ENCODE measurements at regions not wholly inside any gene's neighbourhood (a gene's known extent, or its start where the extent isn't known, plus 50 kb on each side); places are given as distances from the start of the nearest gene placed in this dataset.

DNA sequence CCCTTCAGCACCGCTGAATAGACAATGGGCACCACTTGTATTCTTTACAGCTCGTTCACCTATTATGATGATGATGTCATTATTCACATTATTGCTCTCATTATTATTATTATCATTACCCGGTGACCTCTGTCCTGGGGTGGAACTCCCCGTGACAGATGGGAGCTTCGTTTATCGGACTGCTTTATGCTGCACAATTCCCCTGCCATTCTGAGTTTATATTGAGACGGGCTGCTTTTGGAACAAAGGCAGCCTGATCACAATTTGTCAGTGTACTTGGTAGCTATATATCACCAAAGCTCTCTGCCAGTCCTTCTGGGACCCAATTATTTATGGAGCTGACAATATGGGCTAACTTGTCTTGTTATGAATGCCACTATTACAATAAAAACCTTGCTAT is 1145.6 kb upstream of the WWC1 start:
- no peak for DNase-seq

DNA sequence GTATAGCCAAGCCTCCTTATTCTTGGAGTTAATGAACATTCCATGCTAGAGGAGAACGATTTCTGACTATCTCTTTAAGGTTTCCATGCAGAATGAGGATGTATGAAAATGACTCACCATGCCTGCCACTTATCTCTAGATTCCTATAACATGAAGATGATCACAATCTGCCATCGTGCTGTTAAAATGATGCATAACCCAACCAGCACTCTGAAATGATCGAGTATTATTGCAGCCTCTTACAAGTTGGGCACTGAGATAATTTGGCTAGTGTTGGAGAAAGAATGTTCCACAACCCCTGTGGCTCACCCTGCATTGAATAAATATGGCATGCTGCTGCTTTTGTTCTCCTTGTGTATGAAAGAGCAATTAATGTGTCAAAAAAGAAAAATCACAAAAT is 1143.6 kb upstream of the WWC1 start:
- DNase-seq, result peak in 2 of 58 donors; percentile 8 to 15

DNA sequence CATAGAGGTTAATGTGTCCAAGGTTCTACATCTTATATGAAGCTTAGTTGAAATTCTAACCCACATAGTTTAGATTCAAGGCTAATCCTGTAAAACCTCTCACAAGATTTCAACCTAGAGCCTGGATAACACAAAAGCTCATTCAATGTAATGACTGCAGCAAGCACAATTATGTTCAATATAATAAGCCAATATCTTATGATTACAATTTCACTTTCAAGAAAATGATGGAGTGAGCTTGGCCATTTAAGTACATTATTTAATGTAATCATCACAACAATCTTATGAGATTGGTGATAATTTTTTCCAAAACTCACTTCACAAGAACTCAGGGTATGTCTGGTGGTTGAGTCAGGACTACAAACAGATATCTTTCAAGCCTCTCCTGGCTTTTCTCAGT is 1140.8 kb upstream of the WWC1 start:
- no peak for DNase-seq

DNA sequence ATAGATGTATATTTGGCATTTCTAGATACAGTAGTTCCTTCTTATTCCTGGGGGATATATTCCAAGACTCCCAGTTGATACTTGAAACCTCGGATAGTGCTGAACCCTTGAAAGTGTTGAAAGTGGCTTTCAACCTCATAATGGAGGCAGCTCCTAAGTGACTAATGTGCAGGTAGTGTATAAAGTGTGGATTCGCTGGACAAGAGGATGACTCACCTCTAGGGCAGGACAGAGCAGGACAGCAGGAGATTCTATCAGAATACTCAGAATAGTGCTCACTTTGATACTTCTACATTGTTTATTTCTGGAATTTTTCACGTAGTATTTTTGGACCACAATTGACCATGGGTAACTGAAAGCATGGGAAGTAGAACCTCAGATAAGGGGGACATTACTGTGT is 1138.9 kb upstream of the WWC1 start:
- no peak for DNase-seq

DNA sequence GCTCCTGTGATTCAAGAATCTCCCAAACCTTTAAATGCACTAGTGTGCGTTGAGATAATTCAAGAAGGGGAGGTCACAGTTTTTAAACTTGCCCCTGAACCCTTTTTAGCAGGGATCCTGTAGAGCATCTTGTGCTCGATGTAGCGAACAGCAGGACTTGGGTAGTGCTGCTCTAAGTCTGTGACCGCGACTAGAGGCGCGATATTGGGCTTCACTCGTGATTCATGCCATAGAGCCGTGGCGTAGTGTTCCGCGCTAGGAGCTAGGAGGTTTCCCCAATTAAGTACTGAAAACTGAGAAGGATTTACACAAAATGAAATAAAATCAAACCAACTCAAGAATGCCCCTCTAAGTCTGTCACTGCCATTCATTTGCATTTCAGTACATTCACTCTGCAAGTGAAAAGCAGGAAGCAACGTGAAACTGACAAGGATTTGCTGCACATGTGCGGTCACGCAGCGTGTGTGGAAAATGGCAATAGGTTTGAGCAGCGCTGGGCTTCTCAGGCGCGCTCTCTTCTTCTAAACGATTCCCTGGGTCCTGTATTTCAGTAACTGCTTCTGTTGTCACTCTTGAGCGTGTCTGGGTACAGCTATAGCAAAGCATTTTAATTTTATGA is 1135.9 kb upstream of the WWC1 start:
- DNase-seq, result peak in 3 of 58 donors; percentile 1 to 15 (median 1)

DNA sequence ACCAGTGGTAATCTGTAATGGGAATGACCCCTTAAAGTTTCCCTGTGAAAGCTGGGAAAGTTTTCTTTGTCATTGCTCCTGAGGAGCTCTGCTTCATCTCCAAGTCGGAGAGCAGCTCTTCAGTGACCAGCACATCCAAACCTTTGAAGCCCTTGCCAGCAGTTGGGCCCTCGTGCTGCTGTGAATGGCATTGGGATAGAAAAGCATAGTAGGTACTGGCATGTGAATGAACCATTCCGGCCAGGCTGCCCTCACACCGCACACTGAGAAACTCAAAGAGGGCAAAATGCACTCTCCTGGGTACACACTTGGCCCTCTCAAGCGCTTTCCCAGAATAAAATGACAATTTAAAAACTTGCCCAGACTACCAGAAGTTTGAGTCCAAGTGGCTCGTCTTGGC is 1135.0 kb upstream of the WWC1 start:
- peak in 29 of 58 donors; percentile 4 to 68 (median 17) for DNase-seq

DNA sequence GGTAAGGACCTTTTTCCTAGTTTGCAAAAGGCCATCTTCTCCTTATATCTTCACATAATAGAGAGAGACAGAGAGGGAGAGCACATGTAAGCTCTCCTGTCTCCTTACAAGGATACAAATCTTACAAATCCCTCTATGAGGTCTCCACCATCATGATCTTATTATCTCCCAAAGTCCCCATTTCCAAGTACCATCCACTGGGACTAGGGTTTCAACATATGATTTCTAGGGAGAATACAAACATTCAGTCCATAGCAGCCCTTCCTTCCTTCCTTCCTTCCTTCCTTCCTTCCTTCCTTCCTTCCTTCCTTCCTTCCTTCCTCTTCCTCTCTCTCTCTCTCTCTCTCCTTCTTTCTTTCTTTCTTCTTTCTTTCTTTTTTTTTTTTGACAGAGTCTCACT is 1132.9 kb upstream of the WWC1 start:
- no peak for DNase-seq

DNA sequence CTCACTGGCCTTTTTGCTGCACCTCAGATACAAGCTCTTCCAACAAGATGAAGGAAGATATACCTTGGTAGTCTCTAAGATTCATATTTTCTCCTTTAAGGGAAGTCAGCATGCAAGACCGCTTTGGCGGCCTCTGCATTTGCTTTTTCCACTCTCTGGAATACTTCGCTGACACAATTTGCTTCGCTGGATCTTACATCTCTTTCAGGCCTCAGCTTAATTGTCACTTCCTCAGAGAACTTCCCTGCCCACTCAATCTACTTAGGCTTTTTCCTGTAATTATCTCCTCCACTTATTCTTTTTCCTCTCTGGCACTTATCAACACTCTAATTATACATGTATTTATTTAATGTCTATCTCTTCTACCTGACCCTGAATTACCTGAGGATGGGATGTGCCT is 1131.1 kb upstream of the WWC1 start:
- no peak for DNase-seq

DNA sequence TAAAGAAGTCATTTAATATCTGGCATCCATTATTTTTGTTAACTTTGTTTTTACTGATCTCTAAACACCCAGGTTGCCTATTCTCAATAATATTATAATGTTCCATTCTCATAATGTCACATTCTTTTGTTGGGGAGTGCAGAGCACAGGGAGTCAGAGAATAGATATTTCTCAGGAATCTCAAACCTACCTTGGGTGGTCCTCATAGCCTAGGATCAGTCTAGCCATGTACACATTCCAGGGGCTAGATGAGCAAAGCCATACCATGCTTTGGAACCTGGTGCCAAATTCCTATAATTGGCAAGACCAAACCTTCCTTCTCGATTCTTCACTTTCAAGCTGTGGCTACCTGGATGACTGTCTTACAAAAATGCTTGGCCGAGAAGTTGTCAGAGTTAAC is 1124.7 kb upstream of the WWC1 start:
- no peak for DNase-seq

DNA sequence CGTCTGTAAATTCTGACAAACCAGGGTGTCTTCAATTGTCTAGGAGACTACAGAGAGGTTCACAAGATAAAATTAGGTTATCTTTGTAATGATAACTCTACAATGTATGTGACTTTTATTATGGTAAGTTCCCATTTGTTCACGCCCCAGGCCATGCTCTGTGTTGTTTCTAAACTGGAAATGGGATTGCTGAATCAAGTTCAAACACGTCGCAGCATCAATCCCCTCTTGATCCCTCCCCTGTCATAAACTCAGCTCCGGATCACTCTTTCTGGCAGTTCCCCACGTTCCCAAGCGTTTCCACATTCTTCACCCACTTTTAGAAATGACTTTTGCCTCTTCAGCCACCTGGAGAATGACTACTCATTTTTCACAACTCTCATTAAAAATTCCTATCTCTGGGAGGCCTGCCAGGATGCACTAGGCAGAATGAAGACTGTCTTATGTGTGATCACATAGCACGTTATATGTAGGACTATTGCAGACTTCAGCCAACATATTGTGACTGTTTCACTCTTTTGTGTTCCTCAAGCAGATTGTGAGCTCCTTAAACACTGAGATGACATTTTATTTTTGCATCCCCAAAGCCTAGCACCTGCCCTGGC is 1124.2 kb upstream of the WWC1 start:
- no peak for DNase-seq

DNA sequence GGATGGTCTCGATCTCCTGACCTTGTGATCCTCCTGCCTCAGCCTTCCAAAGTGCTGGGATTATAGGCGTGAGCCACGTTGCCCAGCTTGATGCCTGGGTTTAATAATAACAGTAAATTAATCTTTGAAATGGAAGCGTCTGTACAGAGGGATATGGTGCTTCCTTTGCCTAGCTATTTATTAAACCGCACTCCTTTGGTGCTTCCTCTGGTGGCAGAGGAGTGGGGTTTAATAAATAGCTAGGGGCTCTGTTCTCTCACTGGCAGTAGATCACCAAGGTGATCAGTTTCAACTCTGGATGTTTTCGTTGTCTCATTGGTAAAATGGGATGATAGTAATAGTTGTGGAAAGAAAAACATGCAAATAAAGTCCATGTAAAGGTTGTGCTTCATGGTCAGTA is 1122.5 kb upstream of the WWC1 start:
- no peak for DNase-seq

DNA sequence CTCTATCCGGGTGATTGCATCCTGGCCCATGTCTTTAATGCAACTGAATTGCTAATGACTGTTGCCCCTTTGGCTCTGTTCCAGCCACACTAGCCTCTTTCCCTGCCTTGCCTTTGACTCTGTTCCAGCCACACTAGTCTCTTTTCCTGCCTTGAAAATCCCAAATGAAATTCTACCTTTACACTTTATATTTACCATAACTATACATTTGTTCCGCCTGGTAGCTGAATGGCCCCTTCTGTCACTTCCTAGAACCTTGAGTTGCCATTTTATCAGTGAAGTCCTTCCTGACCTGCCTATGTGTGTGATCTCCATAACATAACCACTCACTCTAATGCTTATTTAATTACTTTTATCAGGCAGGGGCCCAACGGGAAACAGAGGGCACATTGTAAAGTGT is 1120.4 kb upstream of the WWC1 start:
- DNase-seq, result no peak

DNA sequence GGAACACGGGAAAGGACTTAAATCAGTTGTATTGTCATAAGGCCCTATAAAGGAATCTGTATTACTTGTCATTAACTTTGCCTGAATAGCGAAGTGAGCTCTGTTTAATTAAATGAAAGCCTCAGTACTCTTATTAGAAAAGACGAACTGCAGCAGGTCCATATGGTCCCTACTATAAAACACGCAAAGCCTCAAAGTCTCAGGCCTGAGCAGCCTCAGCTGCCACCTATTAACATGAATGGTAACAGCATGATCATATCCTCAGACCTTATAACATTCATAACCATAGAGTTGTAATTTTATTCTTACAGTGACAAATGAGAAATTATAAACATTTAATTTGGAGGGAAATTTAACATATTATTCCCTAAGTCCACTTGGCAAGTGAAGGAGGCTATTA is 1113.7 kb upstream of the WWC1 start:
- DNase-seq, result no peak

DNA sequence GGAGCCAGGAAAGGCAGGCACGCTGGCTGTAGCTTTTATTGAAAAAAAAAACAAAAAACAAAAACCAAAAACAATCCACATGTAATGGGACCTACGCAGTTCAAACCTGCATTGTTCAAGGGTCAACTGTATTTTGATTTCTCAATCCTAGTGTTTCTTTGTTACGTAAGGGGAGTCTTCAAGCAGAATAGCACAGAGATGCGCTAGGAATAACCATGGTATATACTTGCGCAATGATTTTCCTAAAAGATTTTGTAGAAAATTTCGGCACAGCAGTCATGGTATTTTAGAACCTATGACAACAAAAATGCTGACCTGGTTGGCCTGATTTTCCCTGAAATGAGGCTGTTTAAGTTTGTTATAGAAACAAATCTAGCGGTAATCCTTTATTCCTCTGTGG is 1110.5 kb upstream of the WWC1 start:
- no peak for DNase-seq

DNA sequence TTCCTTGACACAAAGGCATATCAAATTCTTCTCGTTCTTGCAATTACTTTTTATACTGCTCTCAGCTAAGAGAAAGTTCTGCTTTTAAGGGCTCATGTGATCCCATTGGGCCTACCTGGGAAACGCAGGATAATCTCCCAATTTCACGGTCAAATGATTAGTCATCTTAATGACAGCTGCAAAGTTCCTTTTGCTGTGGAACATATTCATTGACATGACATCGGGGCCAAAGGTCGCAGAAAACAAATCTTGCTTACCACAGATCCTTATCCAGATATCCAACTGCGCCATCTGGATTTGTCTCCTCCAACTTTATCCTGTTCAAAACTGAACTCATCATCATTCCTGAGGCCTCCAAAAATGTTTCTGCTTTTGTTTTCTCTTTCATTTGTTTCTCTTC is 1085.6 kb upstream of the WWC1 start:
- DNase-seq, result no peak

DNA sequence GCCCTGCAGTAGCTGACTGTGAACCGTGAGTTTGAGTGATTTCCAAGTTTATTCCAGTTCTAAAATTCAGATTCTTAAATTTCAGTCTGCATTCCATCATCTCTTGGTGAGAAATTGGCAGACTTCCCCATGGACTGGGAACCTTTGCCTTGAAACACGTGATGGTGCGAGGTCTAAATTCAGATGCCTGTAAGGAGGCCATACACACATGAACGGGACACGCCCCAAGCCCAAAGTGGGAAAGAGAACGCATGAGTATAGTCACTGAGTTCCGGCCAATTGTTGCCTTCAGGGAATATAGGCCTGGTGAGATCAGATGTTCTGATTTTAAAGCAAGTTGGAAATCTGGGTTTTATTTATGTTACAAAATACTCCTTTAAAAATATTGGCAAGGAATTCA is 1084.4 kb upstream of the WWC1 start:
- no peak for DNase-seq

DNA sequence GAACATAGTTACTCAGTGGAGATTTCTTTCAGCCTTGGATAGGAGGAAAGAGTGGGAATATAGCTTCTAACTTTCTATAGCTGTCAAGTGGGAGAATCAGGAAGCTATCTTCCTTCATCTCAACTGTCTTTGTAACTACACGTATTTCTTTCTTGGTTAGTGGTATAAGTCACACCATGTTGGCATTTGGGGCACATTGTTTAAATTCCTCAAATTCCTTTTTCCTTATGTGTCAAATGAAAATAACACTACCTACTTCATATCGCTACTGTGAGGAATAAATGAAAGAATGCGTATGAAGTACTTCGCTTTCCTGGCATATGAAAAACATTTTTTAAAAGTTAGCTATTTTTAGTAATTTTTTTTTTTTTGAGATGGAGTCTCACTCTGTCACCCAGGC is 1082.5 kb upstream of the WWC1 start:
- no peak for DNase-seq

DNA sequence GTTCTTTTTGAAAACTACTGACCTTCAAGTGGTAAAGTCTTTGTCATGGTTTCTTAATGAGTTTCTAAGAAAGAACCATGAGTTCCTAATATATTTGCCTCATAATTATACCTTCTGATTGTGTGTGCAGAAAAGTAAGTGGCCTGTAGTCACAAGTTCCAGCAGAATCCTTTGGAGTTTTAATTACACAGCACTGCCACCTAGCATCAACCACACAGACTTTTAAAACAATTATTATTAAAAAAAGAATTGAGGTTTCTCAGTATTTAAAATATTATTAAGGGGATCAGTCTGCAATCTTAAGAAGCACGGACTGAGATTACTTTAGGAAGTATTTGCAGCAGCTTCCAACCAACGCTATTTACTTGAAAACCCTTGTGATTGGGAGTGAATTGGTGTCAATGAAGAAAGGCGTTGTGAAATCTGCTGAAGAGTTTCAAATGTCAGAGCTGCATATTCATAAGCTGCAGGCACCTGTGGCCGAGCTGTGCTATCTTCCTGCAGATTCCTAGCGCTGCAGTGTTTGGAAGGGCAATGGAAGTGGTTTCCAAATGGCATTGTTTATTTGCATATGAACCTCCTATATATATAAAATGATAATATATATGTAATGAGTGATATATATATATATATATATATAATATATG is 1074.2 kb upstream of the WWC1 start:
- no peak for DNase-seq

DNA sequence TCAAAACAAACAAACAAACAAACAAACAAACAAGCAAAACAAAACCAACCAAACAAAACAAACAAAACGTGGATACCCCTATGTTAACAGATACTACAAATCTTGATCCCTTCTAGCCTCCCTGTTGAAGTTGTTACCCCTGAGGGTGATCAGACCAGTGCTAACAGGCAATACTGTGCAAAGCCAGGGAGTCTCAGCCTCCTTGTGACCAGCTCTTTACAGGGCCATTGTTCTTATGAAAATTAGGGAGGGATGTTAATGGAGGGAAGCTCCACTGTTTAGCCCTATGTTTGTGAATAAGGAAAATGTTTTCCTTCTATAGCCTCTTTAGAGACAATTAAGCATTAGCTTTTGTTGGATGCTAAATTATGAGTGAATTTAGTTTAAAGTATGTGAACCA is 1072.1 kb upstream of the WWC1 start:
- no peak for DNase-seq

DNA sequence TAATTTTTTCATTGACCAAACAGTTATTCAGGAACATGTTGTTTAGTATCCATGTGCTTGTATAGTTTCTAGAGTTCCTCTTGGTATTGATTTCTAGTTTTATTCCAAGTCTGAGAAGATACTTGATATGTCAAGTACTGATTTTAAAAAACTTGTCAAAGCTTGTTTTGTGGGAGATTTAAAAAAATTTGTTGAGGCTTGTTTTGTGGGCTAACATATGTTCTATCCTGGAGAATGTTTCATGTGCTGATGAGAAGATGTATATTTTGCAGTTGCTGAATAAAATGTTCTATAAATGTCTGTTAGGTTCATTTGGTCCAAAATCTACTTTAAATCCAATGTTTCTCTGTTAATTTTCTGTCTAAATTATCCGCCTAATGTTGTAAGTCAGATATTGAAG is 1065.1 kb upstream of the WWC1 start:
- DNase-seq, result no peak

DNA sequence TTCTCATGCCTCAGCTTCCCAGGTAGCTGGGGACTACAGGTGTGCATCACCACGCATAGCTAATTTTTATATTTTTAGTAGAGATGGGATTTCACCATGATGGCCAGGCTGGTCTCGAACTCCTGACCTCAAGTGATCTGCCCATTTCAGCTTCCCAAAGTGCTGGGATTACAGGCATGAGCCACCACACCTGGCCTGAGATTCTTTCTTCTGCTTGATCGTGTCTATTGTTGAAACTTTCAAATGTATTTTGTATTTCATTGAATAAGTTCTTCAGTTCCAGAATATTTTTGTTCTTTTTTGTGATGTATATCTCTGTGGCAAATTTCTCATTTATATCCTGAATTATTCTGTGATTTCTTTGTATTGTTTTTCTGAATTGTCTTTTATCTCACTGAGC is 1063.3 kb upstream of the WWC1 start:
- DNase-seq, result no peak

DNA sequence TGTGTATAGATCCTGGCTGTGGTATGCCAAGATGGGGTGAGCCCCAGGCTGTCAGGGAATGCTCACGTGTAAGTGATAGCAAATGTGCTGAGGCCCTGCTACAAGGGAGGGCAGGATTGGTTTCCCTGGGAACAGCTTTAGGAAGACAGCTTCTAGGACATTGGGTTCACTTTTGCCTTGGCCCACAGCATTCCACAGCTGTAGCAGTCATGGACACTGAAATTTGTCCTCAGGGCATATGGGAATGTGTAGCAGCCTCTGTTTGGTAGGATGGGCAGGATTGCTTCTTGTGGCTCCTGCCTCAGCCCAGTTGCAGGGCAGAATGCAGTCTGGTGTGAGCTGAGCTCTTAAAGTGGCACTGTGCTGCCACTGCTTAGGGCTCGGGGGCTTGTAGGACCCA is 1061.7 kb upstream of the WWC1 start:
- DNase-seq, result no peak

DNA sequence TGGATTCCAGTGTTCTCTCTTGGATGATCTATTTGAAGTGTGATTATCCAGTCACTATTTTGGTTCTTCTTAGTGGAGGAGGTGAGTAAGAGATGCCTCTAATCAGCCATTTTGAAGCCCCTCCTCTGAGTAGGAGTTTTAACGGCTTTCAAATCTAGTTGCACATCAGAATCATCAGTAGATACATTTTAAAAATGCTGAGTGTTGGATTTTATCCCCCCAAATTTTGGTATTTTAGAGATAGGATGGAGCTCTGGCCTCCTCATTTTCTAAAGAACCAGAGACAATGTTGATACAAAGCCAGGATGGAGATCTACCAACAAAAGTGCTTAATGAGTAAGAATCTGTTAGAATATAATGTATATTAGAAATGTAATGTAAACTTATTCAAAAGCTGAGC is 1061.0 kb upstream of the WWC1 start:
- no peak for DNase-seq
